ENCODE measurements at regions not wholly inside any gene's neighbourhood (a gene's known extent, or its start where the extent isn't known, plus 50 kb on each side); places are given as distances from the start of the nearest gene placed in this dataset.

GRCh38 chr15:69661871-69662644, 209.4 kb downstream of the RPLP1 start:
- TF ChIP-seq POLR2AphosphoS5 (IDR thresholded peaks at IDR 0.05; ENCODE audit: low read depth, low read length) (no peak), CTCF (IDR thresholded peaks at IDR 0.05) (no peak), SIN3A (IDR thresholded peaks at IDR 0.05; ENCODE audit: borderline replicate concordance, insufficient read depth, low read depth, low read length) (no peak), REST (IDR thresholded peaks at IDR 0.05; ENCODE audit: insufficient read depth in 1 of 2, low read depth in 2 of 2, low read length in 1 of 2) (no peak)
